Nucleus accumbens (tissue), 56 donors: ENCODE measurements at regions not wholly inside any gene's neighbourhood (a gene's known extent, or its start where the extent isn't known, plus 50 kb on each side); places are given as distances from the start of the nearest gene placed in this dataset.

Source experiments
- DNase-seq, 56 donors: peaks; one replicate each; lab custom pipeline; 2025; lab: John Stamatoyannopoulos, UW

- no peak for DNase-seq
Measured at GRCh38 chr10:3837647-3838459, 52.8 kb upstream of the KLF6 start.

- no peak for DNase-seq
Measured at GRCh38 chr10:3836222-3836820, 51.3 kb upstream of the KLF6 start.

- DNase-seq, result no peak
Measured at GRCh38 chr10:3835770-3836169, 50.8 kb upstream of the KLF6 start.

GRCh38 chr10:3834947-3835346, 49.9 kb upstream of the KLF6 start:
- DNase-seq, result no peak
